Stimulated activated CD8-positive, alpha-beta memory T cell treated with anti-CD3 and anti-CD28 coated beads, Interleukin-12 subunit alpha, Interleukin-12 subunit beta, amount 100 ng/mL, for 4 hours (primary cell): ENCODE measurements at regions not wholly inside any gene's neighbourhood (a gene's known extent, or its start where the extent isn't known, plus 50 kb on each side); places are given as distances from the start of the nearest gene placed in this dataset.
A peak's percentile ranks its signal among the peaks of the same experiment; 100 is the strongest.

ENCODE experiments used
- DNase-seq: peaks from one replicate; pipeline ENCODE4 v3.0.0-alpha.2; 2020; ENCODE audit warnings: low read depth

GRCh38 chr2:37425408-37425807 is 81.0 kb downstream of the QPCT start:
- DNase-seq = no peak

GRCh38 chr2:37427241-37427640 is 82.8 kb downstream of the QPCT start:
- no peak for DNase-seq

GRCh38 chr2:37436323-37436722 is 91.9 kb downstream of the QPCT start:
- no peak for DNase-seq

GRCh38 chr2:37439131-37439642 is 94.8 kb downstream of the QPCT start:
- DNase-seq = no peak

- DNase-seq = no peak
Measured at GRCh38 chr2:37441055-37441454, 96.6 kb downstream of the QPCT start.

GRCh38 chr2:37443082-37443481 is 98.7 kb downstream of the QPCT start:
- DNase-seq = no peak

GRCh38 chr2:37447446-37447845 is 103.0 kb downstream of the QPCT start:
- DNase-seq = no peak

- DNase-seq = no peak
Measured at GRCh38 chr2:37448342-37449120, 104.1 kb downstream of the QPCT start.

- DNase-seq = no peak
Measured at GRCh38 chr2:37449761-37450296, 105.4 kb downstream of the QPCT start.

GRCh38 chr2:37453027-37453426 is 108.6 kb downstream of the QPCT start:
- no peak for DNase-seq

GRCh38 chr2:37454851-37455762 is 110.7 kb downstream of the QPCT start:
- no peak for DNase-seq

GRCh38 chr2:37456479-37456878 is 112.0 kb downstream of the QPCT start:
- DNase-seq = peak; percentile 4

GRCh38 chr2:37457401-37457901 is 113.0 kb downstream of the QPCT start:
- DNase-seq = no peak

- no peak for DNase-seq
Measured at GRCh38 chr2:37458133-37458532, 113.7 kb downstream of the QPCT start.

GRCh38 chr2:37459095-37459981 is 114.9 kb downstream of the QPCT start:
- DNase-seq = no peak

GRCh38 chr2:37460896-37461229 is 116.4 kb downstream of the QPCT start:
- DNase-seq = no peak

- no peak for DNase-seq
Measured at GRCh38 chr2:37464067-37464466, 119.6 kb downstream of the QPCT start.

GRCh38 chr2:37466533-37467222 is 122.2 kb downstream of the QPCT start:
- DNase-seq = no peak

- DNase-seq = no peak
Measured at GRCh38 chr2:37468170-37468569, 123.7 kb downstream of the QPCT start.

- no peak for DNase-seq
Measured at GRCh38 chr2:37469126-37469525, 124.7 kb downstream of the QPCT start.

GRCh38 chr2:37471104-37471503 is 126.7 kb downstream of the QPCT start:
- DNase-seq = no peak
